Gastrocnemius medialis (tissue), 4 donors: ENCODE measurements at regions not wholly inside any gene's neighbourhood (a gene's known extent, or its start where the extent isn't known, plus 50 kb on each side); places are given as distances from the start of the nearest gene placed in this dataset.
"Not testable (repeated sequence)": the region's sequence is repeated elsewhere in the genome, so short reads cannot be mapped to it uniquely, and the experiment has no call there.

Experiments
- ATAC-seq, 2 donors: fragments of 150-250 bp; one replicate each; pipeline ENCODE4 v1.9.1; 2016
- DNase-seq, 2 donors: peaks; one replicate each; pipeline ENCODE4 v3.0.0-alpha.2; 2019
- H3K27ac ChIP-seq, 4 donors: fragments of 200-600 bp; sonication (generic); 1 replicate in 1 of 4; 2 replicates in 3 of 4; pipeline ENCODE4 v1.5.1; 2016 to 2018; ENCODE audit warnings: mild to moderate bottlenecking in 2 of 4, moderate library complexity in 1 of 4
- H3K27me3 ChIP-seq, 3 donors: fragments of 200-600 bp; sonication (generic) in 2 of 3; 1 replicate in 1 of 3; 2 replicates in 2 of 3; pipeline versions ENCODE4 v1.5.1 to v1.6.0; 2016 to 2019; ENCODE audit warnings: mild to moderate bottlenecking in 1 of 3, moderate library complexity in 1 of 3
- H3K36me3 ChIP-seq, 2 donors: fragments of 200-600 bp; sonication (generic) in 1 of 2; one replicate each; pipeline ENCODE4 v1.5.1; 2017 to 2018
- H3K4me1 ChIP-seq, 2 donors: fragments of 200-600 bp; sonication (generic) in 1 of 2; one replicate each; pipeline ENCODE4 v1.5.1; 2016 to 2017; ENCODE audit warnings: mild to moderate bottlenecking in 2 of 2
- H3K4me3 ChIP-seq, 4 donors: fragments of 200-600 bp; sonication (generic) in 3 of 4; 1 replicate in 1 of 4; 2 replicates in 3 of 4; pipeline ENCODE4 v1.5.1; 2016 to 2019; ENCODE audit warnings: mild to moderate bottlenecking in 2 of 4
- H3K9me3 ChIP-seq, 3 donors: fragments of 200-600 bp; sonication (generic) in 2 of 3; 1 replicate in 1 of 3; 2 replicates in 2 of 3; pipeline ENCODE4 v1.5.1; 2016 to 2019
- POLR2A ChIP-seq, 2 donors: fragments of 450-650 bp; IDR thresholded peaks; one replicate each; pipeline ENCODE4 v1.6.1; 2017; ENCODE audit warnings: antibody characterized with exemption in 2 of 2, mild to moderate bottlenecking in 2 of 2, moderate library complexity in 2 of 2
- in situ Hi-C, 4 donors: fragments of 200-750 bp; cut with MboI; loops; one replicate each; pipeline versions ENCODE4 v1.15.0 to v1.8.0; 2017; ENCODE audit warnings: low sequenced_read_pairs in 4 of 4
- intact Hi-C: fragments of 100-400 bp; cut with DNase I; formaldehyde crosslinking; loops from one replicate; pipeline ENCODE4 v1.15.1; 2023; ENCODE audit warnings: low total_unique reads
- TF ChIP-seq, protein P1 (sequence below), 5 experiments: fragments of 450-650 bp in 3 of 5; fragments of 200-600 bp in 2 of 5; sonication (generic) in 2 of 5; IDR thresholded peaks in 4 of 5; conservative IDR thresholded peaks in 1 of 5; 1 replicate in 4 of 5; 2 replicates in 1 of 5; pipeline ENCODE4 v1.5.1; 2016 to 2019; ENCODE audit warnings: antibody characterized with exemption in 5 of 5, mild to moderate bottlenecking in 3 of 5, moderate library complexity in 3 of 5

GRCh38 chr10:131578472-131578970, 267.0 kb upstream of the TCERG1L start:
- Histone ChIP-seq H3K27me3 (no peaks in the 10 kb centered on the region), H3K27ac (no peak overlapping the region), H3K4me1 (peaks cover 5 to 16% of the 10 kb centered on the region in 2 donors), H3K36me3 (no peaks in the 10 kb centered on the region), H3K4me3 (no peak overlapping the region), H3K9me3 (no peaks in the 10 kb centered on the region)
- DNase-seq (no peak), ATAC-seq (no peak)
- in situ Hi-C loops (no loop called here), intact Hi-C loops (no loop called here)
- TF ChIP-seq POLR2A (IDR thresholded peaks at IDR 0.05): no peak

DNA sequence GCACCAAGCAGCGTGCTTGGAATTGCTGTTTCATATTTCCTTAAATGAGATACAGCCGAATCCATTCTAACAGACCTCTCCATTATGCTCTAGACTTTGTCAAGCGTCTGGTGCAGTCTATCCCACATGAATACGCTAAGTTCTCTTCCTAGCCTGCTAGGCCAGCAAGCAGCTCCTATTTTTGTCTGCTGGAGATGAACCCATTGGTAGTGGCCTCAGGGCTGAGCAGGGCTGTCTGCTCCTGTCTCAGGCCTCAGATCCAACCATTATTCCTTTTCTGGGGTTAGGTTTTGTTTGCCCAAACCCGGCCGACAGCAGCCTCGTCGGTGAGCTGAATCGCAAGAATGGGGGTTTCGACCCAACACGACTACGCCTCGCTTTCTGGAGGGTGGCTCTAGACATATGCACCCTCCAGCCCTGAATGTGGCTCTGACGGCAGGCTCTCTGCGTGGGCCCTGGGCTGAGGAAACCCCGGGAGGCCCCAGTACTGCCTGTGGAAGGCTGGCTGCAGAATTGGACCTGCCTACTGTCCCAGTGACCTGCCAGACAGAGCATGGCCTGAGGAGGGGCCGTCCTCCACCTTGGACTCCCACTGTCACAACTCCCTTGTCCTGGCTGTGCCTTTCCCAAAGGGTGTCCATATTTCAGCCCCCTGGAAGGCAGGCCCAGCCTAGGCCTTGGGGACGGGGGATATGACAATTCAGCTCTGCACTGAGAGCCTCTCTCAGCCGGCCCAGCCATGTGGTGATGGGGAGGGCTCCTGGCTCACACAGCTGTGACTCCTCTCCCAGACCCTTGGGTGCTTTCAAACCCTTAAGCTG, 267.9 kb upstream of the TCERG1L start:
- TF ChIP-seq POLR2A (IDR thresholded peaks at IDR 0.05): no peak
- TF ChIP-seq, protein P1, sequence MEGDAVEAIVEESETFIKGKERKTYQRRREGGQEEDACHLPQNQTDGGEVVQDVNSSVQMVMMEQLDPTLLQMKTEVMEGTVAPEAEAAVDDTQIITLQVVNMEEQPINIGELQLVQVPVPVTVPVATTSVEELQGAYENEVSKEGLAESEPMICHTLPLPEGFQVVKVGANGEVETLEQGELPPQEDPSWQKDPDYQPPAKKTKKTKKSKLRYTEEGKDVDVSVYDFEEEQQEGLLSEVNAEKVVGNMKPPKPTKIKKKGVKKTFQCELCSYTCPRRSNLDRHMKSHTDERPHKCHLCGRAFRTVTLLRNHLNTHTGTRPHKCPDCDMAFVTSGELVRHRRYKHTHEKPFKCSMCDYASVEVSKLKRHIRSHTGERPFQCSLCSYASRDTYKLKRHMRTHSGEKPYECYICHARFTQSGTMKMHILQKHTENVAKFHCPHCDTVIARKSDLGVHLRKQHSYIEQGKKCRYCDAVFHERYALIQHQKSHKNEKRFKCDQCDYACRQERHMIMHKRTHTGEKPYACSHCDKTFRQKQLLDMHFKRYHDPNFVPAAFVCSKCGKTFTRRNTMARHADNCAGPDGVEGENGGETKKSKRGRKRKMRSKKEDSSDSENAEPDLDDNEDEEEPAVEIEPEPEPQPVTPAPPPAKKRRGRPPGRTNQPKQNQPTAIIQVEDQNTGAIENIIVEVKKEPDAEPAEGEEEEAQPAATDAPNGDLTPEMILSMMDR (IDR thresholded peaks at IDR 0.05 in 4 of 5, conservative IDR thresholded peaks at IDR 0.05 in 1 of 5): no peak
- no peaks in the 10 kb centered on the region for H3K9me3 ChIP-seq
- no peaks in the 10 kb centered on the region for H3K27me3 ChIP-seq
- no peaks in the 10 kb centered on the region for H3K36me3 ChIP-seq
- ATAC-seq (no peak), DNase-seq (no peak)
- no peak overlapping the region for H3K4me3 ChIP-seq
- intact Hi-C loops (no loop called here), in situ Hi-C loops (no loop called here)
- H3K4me1 ChIP-seq: peaks cover 0 to 10% of the 10 kb centered on the region in 2 donors
- no peak overlapping the region for H3K27ac ChIP-seq

GRCh38 chr10:131580076-131580652, 268.6 kb upstream of the TCERG1L start:
- Histone ChIP-seq H3K36me3 (no peaks in the 10 kb centered on the region), H3K27ac (no peak overlapping the region), H3K27me3 (no peaks in the 10 kb centered on the region), H3K4me1 (peaks cover 0 to 3% of the 10 kb centered on the region in 2 donors), H3K9me3 (no peaks in the 10 kb centered on the region), H3K4me3 (no peak overlapping the region)
- DNase-seq (no peak), ATAC-seq (no peak)
- TF ChIP-seq POLR2A (IDR thresholded peaks at IDR 0.05): no peak
- TF ChIP-seq, protein P1 (IDR thresholded peaks at IDR 0.05 in 4 of 5, conservative IDR thresholded peaks at IDR 0.05 in 1 of 5): no peak
- intact Hi-C loops (no loop called here), in situ Hi-C loops (no loop called here)

DNA sequence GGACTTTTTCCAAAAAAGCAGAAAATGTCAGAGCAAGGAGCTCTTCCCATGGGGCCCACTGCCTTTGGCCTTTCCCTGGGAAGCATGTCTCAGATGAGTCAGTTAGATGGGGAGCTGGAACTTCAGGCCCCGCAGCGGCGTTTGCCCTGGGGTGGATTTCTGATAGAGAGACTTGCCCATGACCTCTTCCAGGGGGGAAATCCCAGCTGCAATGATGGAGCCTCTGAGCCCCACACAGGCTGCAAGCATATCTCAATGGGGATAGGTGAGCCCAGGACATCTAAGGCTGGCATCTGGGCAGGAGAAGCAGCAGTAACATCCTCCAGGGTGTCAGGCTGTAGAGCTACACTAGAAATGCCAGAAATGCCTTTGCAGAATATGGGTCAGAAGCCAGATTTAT, 269.2 kb upstream of the TCERG1L start:
- Histone ChIP-seq H3K36me3 (no peaks in the 10 kb centered on the region), H3K27ac (no peak overlapping the region), H3K4me1 (no peaks in the 10 kb centered on the region), H3K4me3 (no peak overlapping the region), H3K27me3 (no peaks in the 10 kb centered on the region), H3K9me3 (no peaks in the 10 kb centered on the region)
- intact Hi-C loops: no loop called here
- in situ Hi-C loops: no loop called here
- TF ChIP-seq, protein P1 (IDR thresholded peaks at IDR 0.05 in 4 of 5, conservative IDR thresholded peaks at IDR 0.05 in 1 of 5): no peak
- no peak for TF ChIP-seq POLR2A (IDR thresholded peaks at IDR 0.05)
- no peak for DNase-seq
- ATAC-seq: no peak

- ATAC-seq, H3K4me1 ChIP-seq, intact Hi-C loops, H3K27ac ChIP-seq, DNase-seq, H3K9me3 ChIP-seq, H3K4me3 ChIP-seq, H3K36me3 ChIP-seq, in situ Hi-C loops, H3K27me3 ChIP-seq: not testable (repeated sequence)
Observed at GRCh38 chr10:131581547-131581946, 270.0 kb upstream of the TCERG1L start.
